T-helper 17 cell (primary cell): ENCODE measurements at regions not wholly inside any gene's neighbourhood (a gene's known extent, or its start where the extent isn't known, plus 50 kb on each side); places are given as distances from the start of the nearest gene placed in this dataset.

Source experiments
- ATAC-seq: fragments of 150-1000 bp; cut with Tn5 transposase; 2 replicates; pipeline ENCODE4 v1.10.0; 2021; ENCODE audit warnings: mild to moderate bottlenecking, moderate library complexity
- DNase-seq, 3 donors: peaks; one replicate each; pipeline versions ENCODE4 v3.0.0 to v3.0.0-alpha.2; 2020 to 2021
- H3K9me3 ChIP-seq: one replicate; pipeline ENCODE4 v1.7.0; 2013; ENCODE audit warnings: low read length, mild to moderate bottlenecking; ENCODE audit not compliant: control insufficient read depth, poor library complexity, severe bottlenecking
- H3K27ac Mint-ChIP-seq: one replicate; pipeline ENCODE4 v1.8.0; 2022; ENCODE audit warnings: mild to moderate bottlenecking, moderate library complexity, mixed read lengths
- H3K27me3 Mint-ChIP-seq: one replicate; pipeline ENCODE4 v1.8.0; 2022; ENCODE audit warnings: mixed read lengths
- H3K36me3 Mint-ChIP-seq: one replicate; pipeline ENCODE4 v1.8.0; 2022; ENCODE audit warnings: low read depth, mixed read lengths
- H3K4me1 Mint-ChIP-seq: one replicate; pipeline ENCODE4 v1.8.0; 2022; ENCODE audit warnings: mild to moderate bottlenecking, mixed read lengths
- H3K4me3 Mint-ChIP-seq: one replicate; pipeline ENCODE4 v1.8.0; 2022; ENCODE audit warnings: mild to moderate bottlenecking, moderate library complexity, mixed read lengths

DNA sequence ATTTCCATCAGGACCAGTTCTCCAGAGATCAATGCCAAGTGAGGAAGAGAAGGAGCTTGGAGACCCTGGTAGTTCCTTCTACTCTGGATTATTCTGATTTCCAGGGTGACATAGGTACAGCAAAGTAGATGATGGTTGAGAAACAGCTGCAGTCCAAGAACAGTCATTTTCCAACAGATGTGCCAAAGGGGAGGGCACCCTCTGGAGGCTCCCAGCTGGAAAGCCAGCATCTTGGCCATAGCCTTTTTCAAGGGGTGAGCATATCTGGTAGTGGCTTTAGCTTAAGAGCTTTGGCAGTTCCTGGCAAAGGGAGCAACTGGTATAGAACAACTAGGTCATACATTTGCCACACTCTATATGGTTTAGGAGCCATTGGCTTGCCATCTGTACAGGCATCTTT is 492.7 kb downstream of the RASEF start:
- no peaks in the 10 kb centered on the region for H3K27me3 Mint-ChIP-seq
- H3K36me3 Mint-ChIP-seq, result no peaks in the 10 kb centered on the region
- DNase-seq (no peak), ATAC-seq (no peak)
- no peak overlapping the region for H3K4me3 Mint-ChIP-seq
- H3K27ac Mint-ChIP-seq, result no peak overlapping the region
- no peaks in the 10 kb centered on the region for H3K9me3 ChIP-seq
- H3K4me1 Mint-ChIP-seq, result no peaks in the 10 kb centered on the region

DNA sequence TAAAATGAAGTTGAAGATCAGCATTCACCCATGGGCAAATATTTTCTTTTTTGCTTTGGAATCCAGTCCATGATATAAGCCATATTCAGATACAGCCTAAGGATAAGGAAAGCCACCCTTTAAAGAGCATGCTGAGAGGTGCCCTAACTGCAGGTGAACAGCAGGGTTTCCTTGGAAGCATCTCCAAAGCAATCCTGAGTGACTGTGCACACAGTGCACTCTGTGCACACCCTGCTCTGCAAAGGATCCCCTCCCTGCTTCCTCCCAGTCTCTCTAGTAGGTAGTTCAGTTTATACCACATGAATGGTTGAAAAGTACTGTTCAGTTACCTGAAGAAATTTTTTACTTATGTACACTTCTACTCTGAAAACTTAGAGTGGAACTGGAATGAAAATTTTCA is 491.4 kb downstream of the RASEF start:
- no peaks in the 10 kb centered on the region for H3K27me3 Mint-ChIP-seq
- no peaks in the 10 kb centered on the region for H3K9me3 ChIP-seq
- H3K4me3 Mint-ChIP-seq, result no peak overlapping the region
- ATAC-seq (no peak), DNase-seq (no peak)
- no peak overlapping the region for H3K27ac Mint-ChIP-seq
- no peaks in the 10 kb centered on the region for H3K36me3 Mint-ChIP-seq
- H3K4me1 Mint-ChIP-seq, result no peaks in the 10 kb centered on the region

DNA sequence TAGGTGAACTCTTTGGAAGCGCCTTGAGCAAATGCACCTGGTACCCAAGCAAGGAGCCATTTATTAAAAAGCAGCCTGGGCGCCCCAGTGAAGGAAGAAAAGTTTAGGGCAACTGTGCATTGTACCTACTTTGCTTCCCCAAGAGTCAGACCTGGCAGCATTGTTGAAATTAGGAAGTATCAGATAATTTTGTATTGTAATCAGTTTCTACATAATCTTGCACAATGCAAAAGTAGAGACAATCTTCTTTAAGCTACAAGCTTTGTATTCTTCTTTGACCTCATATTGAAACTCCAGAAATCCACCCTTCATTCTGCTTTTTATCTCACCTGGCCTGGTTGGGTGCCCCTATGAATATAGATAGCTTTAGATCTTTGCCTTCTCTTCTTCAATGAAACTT is 490.8 kb downstream of the RASEF start:
- Mint-ChIP-seq H3K36me3 (no peaks in the 10 kb centered on the region), H3K27ac (no peak overlapping the region), H3K4me3 (no peak overlapping the region), H3K27me3 (no peaks in the 10 kb centered on the region), H3K4me1 (no peaks in the 10 kb centered on the region)
- ATAC-seq (no peak), DNase-seq (no peak)
- H3K9me3 ChIP-seq, result no peaks in the 10 kb centered on the region

DNA sequence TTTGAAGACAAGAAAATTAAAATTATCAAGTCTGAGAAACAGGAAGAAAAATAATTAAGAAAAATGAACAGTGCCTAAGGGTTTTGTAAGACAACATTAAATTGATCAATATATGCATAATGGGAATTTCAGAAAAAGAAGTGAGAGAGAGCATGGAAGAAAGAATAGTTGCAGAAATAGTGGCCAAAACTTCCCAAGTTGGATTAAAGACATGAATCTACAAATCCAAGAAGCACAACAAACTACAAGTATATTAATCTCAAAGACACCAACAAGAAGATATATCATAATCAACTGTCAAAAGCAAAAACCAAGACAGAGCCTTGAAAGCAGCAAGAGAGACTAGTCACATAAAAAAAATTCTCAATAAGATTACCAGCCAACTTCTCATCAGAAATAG is 488.0 kb downstream of the RASEF start:
- no peaks in the 10 kb centered on the region for H3K4me1 Mint-ChIP-seq
- no peaks in the 10 kb centered on the region for H3K36me3 Mint-ChIP-seq
- H3K27ac Mint-ChIP-seq, result no peak overlapping the region
- ATAC-seq, result no peak
- H3K9me3 ChIP-seq, result no peaks in the 10 kb centered on the region
- no peak overlapping the region for H3K4me3 Mint-ChIP-seq
- no peaks in the 10 kb centered on the region for H3K27me3 Mint-ChIP-seq
- DNase-seq, result no peak

DNA sequence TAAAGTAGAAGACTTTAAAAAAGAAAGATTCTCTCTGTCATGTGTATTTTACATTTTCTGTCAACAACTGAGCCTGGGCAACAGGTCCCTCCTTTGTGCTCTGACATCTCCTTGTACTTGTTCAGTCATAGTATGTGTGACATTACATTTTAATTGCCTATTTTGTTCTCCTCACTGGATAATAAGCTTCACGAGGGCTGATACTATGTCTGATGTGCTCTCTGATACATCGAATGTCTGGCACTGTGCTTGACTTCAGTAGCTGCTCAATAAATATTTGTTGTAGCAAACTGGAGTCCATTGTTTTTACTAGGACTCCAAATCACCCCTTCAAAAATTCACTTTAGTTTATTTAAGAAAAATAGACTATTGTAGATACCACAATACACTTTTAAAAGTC is 482.0 kb downstream of the RASEF start:
- Mint-ChIP-seq H3K4me1 (no peaks in the 10 kb centered on the region), H3K27me3 (no peaks in the 10 kb centered on the region), H3K36me3 (no peaks in the 10 kb centered on the region), H3K27ac (no peak overlapping the region), H3K4me3 (no peak overlapping the region)
- DNase-seq (no peak), ATAC-seq (no peak)
- H3K9me3 ChIP-seq, result no peaks in the 10 kb centered on the region

DNA sequence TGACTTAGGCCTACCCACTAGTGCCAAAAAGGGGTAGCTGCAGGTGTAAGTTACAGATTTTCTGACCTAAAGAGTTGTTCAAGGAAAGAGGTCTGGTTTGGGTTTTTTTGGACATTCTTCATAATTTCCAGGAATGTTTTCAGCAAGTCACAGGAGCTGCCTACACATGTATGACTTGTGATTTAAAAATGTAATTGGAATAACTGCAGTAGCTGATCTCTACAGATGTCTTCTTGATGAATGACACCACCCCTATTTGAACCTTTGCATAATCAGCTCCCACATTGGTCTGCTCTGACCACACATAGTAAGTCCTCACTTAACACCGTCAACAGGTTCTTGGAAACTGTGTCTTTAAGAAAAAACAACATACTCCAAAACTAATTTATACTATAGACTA is 481.4 kb downstream of the RASEF start:
- H3K4me1 Mint-ChIP-seq, result no peaks in the 10 kb centered on the region
- ATAC-seq (no peak), DNase-seq (no peak)
- no peaks in the 10 kb centered on the region for H3K27me3 Mint-ChIP-seq
- H3K27ac Mint-ChIP-seq, result no peak overlapping the region
- no peak overlapping the region for H3K4me3 Mint-ChIP-seq
- H3K9me3 ChIP-seq, result no peaks in the 10 kb centered on the region
- no peaks in the 10 kb centered on the region for H3K36me3 Mint-ChIP-seq

DNA sequence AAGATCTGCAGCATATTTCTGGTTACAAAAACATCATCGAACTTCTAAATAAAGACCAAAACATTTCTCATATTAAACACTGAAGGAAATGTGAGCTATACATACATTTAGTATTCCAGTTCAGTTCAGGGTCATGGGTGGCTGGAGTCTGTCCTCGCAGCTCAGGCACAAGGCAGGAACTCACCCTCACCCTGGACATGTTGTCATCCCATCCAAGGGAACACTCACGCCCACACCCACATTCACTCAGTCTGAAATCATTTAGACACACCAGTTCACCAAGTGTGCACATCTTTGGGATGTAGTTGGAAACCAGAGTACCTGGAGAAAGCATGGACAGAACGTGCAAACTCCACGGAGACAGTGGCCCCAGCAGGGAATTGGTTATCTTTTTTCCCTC is 481.0 kb downstream of the RASEF start:
- H3K4me3 Mint-ChIP-seq, result no peak overlapping the region
- H3K4me1 Mint-ChIP-seq, result no peaks in the 10 kb centered on the region
- no peaks in the 10 kb centered on the region for H3K27me3 Mint-ChIP-seq
- DNase-seq, result no peak
- no peak for ATAC-seq
- no peaks in the 10 kb centered on the region for H3K9me3 ChIP-seq
- no peaks in the 10 kb centered on the region for H3K36me3 Mint-ChIP-seq
- H3K27ac Mint-ChIP-seq, result no peak overlapping the region

DNA sequence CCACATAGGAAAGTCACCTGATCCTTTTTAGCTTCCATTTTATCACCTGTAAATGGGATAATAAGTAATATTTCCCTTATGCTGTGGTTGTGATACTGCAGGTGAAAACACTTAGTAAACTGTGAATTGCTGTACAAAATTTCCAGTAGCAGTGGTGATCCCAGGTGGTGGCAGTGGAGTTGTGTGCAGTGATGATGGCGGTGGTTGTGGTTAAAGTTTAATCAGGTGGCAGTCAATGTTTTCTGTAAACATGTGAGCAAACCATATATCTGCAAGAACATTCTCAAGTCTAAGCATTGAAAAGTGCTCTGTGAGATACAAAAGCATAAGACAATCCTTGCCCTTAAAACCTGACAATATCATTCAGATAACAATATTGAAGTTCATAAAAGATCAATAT is 480.2 kb downstream of the RASEF start:
- Mint-ChIP-seq H3K27me3 (no peaks in the 10 kb centered on the region), H3K4me1 (no peaks in the 10 kb centered on the region), H3K36me3 (no peaks in the 10 kb centered on the region), H3K4me3 (no peak overlapping the region), H3K27ac (no peak overlapping the region)
- DNase-seq (no peak), ATAC-seq (no peak)
- no peaks in the 10 kb centered on the region for H3K9me3 ChIP-seq

DNA sequence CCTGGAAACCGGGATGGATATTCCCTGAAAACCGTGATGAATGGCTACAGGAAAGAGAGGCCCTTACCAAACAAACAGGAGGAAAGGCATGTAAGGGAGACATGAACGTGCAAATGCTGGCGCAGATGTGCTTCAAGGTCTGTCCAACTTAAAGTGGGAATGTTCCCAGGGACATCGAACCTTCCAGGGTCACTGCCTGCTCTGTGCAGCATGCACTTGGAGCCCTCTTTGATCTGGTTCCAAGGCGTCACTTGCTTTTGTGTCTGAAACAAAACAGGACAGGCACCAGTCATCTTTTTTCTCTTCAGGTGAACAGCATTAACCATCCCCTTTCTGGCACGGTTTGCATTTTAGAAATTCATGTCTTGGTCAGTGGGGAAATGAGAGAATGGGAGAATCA is 479.4 kb downstream of the RASEF start:
- no peaks in the 10 kb centered on the region for H3K27me3 Mint-ChIP-seq
- H3K9me3 ChIP-seq, result no peaks in the 10 kb centered on the region
- DNase-seq (no peak), ATAC-seq (no peak)
- H3K4me3 Mint-ChIP-seq, result no peak overlapping the region
- no peaks in the 10 kb centered on the region for H3K4me1 Mint-ChIP-seq
- no peak overlapping the region for H3K27ac Mint-ChIP-seq
- H3K36me3 Mint-ChIP-seq, result no peaks in the 10 kb centered on the region

DNA sequence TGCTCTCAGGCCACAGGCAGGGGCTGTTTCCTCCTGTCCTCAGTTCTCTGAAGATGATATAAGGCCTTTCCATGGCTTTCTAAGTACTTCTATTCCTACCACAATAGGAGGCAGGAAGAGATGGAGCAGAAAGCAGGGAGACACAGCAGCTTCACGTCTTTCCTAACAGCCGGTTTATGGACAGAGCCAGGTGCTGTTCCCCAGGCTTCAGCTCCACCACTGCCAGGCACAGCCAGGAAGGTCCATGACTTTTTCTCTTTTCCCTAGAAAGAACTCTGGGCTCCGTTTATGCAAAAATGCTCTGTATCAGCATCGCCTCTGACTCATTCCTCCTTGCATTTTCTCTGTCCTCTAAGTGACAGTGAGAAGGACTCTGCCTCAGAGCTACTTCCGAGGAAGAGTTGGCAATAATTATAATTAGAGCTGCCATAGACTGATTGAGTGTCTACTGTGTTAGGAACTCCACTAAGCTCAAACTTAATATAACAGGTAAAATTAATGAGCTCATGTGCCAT is 478.5 kb downstream of the RASEF start:
- H3K9me3 ChIP-seq, result no peaks in the 10 kb centered on the region
- H3K4me3 Mint-ChIP-seq, result no peak overlapping the region
- H3K36me3 Mint-ChIP-seq, result no peaks in the 10 kb centered on the region
- no peaks in the 10 kb centered on the region for H3K27me3 Mint-ChIP-seq
- H3K4me1 Mint-ChIP-seq, result no peaks in the 10 kb centered on the region
- H3K27ac Mint-ChIP-seq, result no peak overlapping the region
- ATAC-seq (no peak), DNase-seq (no peak)

DNA sequence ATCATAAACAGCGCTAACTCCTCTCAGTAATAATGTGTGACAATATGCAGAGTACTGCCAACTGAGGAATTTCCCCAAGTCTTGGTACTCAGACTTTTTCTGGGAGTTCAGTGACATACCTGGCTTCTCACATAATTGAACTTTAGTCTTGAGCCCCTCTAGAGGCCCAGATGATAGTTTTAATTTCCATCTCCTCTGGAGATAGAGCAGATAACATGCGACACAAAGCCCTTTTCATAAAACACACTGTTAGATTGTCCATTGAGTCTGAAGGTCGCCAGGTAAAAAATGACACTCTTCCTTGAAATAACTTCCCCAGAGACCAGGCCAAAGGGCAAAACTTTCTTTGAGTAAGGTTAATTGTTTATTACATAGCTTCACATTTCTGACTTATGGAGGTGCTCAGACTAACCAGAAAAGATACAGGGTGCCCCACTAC is 476.0 kb downstream of the RASEF start:
- Mint-ChIP-seq H3K4me3 (no peak overlapping the region), H3K36me3 (no peaks in the 10 kb centered on the region), H3K4me1 (no peaks in the 10 kb centered on the region), H3K27me3 (no peaks in the 10 kb centered on the region), H3K27ac (no peak overlapping the region)
- DNase-seq, result no peak
- no peaks in the 10 kb centered on the region for H3K9me3 ChIP-seq
- no peak for ATAC-seq

DNA sequence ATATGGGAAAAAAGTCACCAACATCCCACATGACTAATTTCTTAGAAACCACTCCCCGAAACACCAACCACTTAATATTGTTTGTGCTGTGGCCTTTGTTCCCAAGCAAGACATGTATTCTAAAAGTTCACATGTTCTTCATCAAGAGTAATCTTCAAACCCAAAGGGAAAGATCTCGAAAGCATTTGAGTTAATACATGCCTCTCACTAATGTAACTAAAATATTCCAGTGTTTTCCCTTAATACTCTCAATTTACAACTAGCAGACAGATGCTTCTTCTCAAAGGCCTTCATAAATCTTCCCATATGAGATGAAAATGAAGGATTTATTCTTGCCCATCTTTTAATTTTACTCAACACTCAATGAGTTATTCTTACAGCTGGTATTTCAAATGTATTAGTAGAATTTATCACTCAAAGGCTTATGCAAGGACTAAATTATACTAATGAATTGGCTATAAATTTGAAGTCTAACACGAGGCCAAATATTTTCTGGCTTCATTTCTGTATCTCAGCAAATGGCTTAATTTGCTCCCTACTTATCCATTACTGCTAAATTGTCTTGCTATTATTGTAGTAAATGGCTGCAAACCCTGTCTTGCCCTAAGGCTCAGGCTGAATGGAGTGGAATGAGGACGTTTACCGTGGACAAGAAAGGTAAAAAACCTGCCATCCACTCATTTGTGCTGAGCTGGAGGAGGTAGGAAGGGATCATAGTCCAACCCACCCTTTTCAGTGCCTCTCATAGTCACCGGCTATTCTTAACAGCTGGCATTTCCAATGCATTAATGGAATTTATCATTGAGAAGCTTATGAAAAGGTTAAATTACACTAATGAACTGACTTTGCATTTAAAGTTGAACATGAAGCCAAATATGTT is 474.4 kb downstream of the RASEF start:
- H3K4me1 Mint-ChIP-seq, result no peaks in the 10 kb centered on the region
- no peak for DNase-seq

DNA sequence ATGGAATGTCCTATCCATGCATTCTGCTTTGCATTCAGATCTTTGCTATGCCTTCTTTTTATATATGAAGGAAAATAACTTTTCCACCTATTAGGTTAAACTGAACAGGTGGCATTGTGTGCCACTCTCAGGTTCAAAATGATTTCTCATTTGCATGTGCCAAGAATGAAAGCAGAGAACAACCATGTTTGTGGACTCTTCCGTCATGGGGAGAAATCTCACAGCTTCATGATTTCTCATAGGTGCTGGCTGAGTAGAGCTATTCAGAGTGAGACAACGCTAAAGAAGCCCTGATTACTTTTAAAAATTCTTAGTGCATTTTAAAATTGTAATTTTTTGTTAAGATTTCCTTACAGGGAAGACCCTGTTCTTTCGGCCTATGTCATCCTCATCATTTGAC is 472.1 kb downstream of the RASEF start:
- H3K9me3 ChIP-seq, result no peaks in the 10 kb centered on the region
- no peaks in the 10 kb centered on the region for H3K4me1 Mint-ChIP-seq
- H3K4me3 Mint-ChIP-seq, result no peak overlapping the region
- no peak overlapping the region for H3K27ac Mint-ChIP-seq
- DNase-seq (no peak), ATAC-seq (no peak)
- no peaks in the 10 kb centered on the region for H3K27me3 Mint-ChIP-seq
- no peaks in the 10 kb centered on the region for H3K36me3 Mint-ChIP-seq

More for the DNA sequence above, 474.4 kb downstream of the RASEF start:
- H3K9me3 ChIP-seq, result no peaks in the 10 kb centered on the region
- Mint-ChIP-seq H3K4me3 (no peak overlapping the region), H3K27me3 (no peaks in the 10 kb centered on the region), H3K36me3 (no peaks in the 10 kb centered on the region), H3K27ac (no peak overlapping the region)
- no peak for ATAC-seq

DNA sequence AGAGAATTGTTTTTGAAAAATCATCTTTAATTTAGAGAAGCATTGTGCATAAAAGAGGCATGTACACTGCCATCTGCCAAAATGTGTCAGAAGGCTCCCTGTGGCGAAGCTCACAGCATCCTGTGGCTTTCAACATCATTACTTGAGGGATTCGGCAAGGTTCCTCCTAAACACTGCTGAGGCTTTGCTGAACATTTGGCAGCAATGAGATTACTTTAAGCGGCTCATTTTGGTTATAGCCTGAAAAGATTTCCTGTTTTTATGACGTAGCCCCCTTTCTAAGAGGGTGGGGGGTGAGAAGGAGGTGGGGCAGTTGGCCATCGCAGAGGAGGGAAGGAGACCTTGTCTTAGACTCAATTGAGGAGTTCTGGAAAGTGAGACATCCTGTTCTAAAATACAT is 469.4 kb downstream of the RASEF start:
- no peak for ATAC-seq
- H3K9me3 ChIP-seq, result no peaks in the 10 kb centered on the region
- Mint-ChIP-seq H3K4me3 (no peak overlapping the region), H3K27ac (no peak overlapping the region), H3K4me1 (no peaks in the 10 kb centered on the region), H3K27me3 (no peaks in the 10 kb centered on the region), H3K36me3 (no peaks in the 10 kb centered on the region)
- no peak for DNase-seq
